Occipital lobe (tissue), 1 donor: ENCODE measurements at regions not wholly inside any gene's neighbourhood (a gene's known extent, or its start where the extent isn't known, plus 50 kb on each side); places are given as distances from the start of the nearest gene placed in this dataset.
"Not testable (repeated sequence)": the region's sequence is repeated elsewhere in the genome, so short reads cannot be mapped to it uniquely, and the experiment has no call there.

ENCODE experiments used
- DNase-seq: peaks from one replicate; lab custom pipeline; 2025; lab: John Stamatoyannopoulos, UW

- DNase-seq = no peak
These were observed 579.0 kb downstream of the UQCRFS1 start for GRCh38 chr19:28634019-28634328.

GRCh38 chr19:28633319-28634018 is 579.5 kb downstream of the UQCRFS1 start:
- DNase-seq = no peak

DNA sequence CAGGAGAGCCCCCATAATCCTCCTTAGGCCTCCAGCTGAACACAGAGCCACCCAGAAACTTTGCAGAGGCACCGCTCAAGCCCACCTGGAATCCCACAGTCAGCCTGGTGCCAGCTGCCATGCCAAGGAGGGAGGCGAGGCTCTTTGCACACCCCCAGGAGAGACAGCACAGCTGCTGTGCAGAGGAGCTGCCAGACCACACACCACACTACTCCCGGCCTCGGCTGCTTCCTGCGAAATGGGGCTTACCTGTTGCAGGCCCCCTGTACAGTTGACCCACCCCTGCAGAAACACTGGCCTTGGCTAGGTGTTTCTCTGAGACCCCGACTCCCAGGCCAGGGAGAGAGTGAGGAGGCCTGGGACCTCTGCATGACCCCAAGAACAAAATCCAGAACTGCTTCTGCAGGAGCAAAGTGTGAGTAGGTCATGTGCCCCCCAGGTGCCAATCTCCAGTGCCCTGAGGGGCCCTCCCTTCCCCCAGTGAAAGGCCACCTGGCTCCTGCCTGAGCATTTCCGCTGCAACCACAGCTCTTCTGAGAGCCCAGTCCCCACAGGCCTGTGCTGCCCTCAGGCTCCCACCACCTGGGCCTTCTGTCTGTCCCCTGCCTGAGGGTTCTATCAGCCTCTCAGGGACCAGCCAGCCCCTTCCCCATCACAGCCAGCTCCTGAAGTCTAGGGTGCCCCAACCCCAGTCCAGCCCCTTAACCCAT is 580.4 kb downstream of the UQCRFS1 start:
- DNase-seq = no peak

DNA sequence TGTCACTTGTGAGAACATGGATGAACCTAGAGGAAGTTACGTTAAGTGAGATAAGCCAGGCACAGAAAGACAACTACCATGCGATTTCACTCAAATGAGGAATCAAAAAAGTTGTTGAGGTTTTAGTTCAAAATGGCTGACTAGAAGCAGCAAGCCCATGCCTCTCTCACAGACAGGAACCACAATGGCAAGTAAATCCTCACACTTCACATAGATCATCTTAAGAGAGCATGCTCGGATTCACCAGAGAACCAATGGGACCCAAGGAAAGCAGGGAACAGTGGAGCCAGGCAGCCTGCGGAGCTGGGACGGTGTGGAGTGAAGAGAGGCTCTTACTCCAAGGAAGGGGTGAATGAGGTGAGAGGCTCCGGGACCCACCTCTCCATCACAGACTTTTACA is 581.0 kb downstream of the UQCRFS1 start:
- no peak for DNase-seq

GRCh38 chr19:28627669-28628068 is 585.3 kb downstream of the UQCRFS1 start:
- no peak for DNase-seq

- DNase-seq = not testable (repeated sequence)
These were observed 586.5 kb downstream of the UQCRFS1 start for GRCh38 chr19:28626407-28626806.

GRCh38 chr19:28619816-28620429 is 593.0 kb downstream of the UQCRFS1 start:
- no peak for DNase-seq

DNA sequence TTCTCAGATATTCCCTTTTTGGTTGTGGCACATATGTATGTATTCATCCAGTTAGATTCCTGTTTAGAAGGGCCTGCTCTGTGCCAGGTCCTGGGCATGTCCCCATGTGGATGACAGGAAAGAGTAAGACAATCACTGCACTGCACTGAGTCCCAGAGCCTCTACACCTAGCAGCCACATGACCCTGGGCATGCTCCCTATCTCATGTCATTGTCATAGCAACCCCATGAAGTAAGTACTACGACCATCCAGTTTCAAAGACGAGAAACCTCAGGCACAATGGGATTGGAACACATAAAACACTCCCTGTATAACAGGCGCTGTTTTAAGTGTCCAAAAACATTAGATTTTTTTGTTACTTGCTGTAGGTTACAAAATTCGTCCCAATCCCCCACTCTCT is 594.4 kb downstream of the UQCRFS1 start:
- no peak for DNase-seq

DNA sequence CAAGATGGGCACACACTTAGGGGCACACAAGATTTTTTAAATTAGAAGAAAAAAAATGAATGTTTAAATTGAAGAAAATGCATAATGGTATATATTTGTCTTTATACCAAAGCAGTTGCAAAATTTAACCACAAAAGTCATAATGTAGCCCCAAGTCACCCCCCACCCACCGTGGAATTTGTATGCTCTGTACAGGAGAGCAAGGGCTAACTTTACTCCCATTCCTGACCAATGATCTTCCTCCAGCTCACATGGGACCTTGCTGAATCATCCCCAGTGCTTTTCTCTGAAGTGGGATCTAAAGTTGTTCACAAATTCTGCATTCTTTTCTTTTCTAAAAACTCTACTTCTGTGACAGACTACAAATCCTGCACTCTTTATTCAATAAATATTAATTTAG is 597.0 kb downstream of the UQCRFS1 start:
- DNase-seq = no peak

DNA sequence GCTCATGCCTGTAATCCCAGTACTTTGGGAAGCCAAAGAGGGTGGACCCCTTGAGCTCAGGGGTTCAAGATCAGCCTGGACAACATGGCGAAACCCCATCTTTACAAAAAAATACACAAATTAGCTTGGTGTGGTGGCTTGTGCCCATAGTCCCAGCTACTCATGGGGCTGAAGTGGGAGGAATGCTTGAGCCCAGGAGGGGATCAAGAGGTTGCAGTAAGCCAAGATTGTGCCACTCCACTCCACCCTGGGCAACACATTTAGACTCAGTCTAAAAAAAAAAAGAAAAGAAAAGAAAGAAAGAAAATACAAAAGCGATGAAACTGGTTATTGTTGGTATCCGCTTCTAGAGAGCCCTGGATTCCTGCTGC is 597.4 kb downstream of the UQCRFS1 start:
- no peak for DNase-seq

GRCh38 chr19:28614634-28615545 is 598.1 kb downstream of the UQCRFS1 start:
- no peak for DNase-seq

GRCh38 chr19:28612275-28612769 is 600.6 kb downstream of the UQCRFS1 start:
- no peak for DNase-seq

GRCh38 chr19:28611227-28611914 is 601.6 kb downstream of the UQCRFS1 start:
- not testable (repeated sequence) for DNase-seq

- DNase-seq = no peak
These were observed 602.2 kb downstream of the UQCRFS1 start for GRCh38 chr19:28610731-28611130.

DNA sequence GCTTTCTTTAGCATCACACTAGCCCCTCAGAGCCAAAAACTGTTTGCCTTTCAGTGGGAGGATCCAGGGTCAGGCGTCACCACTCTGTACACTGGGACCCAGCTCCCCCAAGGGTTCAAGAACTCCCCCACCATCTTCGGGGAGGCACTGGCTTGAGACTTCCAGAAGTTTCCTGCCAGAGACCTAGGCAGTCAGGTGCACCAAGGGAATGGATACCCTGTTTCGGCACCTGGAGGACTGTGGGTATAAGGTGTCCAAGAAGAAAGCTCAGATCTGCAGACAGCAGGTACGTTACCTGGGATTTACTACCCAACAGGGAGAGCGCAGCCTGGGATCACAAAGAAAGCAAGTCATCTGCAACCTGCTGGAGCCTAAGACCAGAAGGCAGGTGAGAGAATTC is 603.0 kb downstream of the UQCRFS1 start:
- no peak for DNase-seq

GRCh38 chr19:28609091-28609755 is 603.7 kb downstream of the UQCRFS1 start:
- no peak for DNase-seq

DNA sequence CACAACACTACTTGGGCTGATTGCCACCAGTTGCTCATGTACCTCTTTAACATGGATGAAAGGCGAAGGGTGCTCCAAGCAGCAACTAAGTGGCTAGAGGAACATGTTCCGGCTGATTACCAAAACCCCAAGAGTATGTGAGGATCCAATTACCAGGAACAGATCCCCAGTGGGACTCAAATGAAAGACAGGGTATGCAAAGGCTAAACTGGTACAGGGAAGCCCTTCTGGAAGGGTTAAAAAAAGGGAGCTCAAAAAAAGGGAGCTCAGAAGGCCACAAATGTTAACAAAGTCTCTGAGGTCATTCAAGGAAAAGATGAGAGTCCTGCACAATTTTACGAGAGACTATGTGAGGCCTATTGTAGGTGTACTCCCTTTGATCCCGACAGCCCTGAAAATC is 604.7 kb downstream of the UQCRFS1 start:
- no peak for DNase-seq

GRCh38 chr19:28607066-28607583 is 605.8 kb downstream of the UQCRFS1 start:
- no peak for DNase-seq

DNA sequence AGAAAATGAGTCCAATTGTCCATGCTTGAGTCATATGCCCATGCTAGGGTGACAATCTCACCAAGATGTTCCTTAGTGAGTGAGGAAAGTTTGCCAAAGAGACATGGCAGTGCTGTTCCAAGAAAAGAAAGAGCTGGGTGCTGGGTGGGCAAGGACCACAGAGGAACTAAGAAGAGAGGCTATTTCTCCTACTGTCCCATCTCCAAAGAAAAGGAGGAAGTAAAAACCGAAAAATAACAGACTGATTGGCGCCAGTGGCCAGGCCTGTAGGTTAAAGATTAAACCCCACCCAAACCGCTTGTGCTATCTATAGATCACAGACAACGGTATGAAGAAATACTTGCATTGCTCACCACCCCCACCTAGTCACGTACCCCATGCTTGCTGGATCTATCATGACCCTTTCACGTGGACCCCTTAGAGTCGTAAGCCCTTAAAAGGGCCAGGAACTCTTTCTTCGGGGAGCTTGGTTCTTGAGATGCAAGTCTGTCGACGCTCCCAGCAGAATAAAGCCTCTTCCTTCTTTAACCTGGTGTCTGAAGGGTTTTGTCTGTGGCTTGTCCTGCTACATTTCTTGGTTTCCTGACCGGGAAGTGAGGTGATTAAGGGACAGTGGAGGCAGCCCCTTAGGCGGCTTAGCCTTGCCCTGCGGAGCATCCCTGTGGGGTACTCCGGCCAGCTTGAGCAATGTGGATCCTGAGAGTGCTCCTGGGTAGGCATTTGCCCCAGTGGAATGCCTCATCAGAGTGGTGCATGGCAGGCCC is 606.5 kb downstream of the UQCRFS1 start:
- DNase-seq = no peak
